UCSD-AML1 (cell line): ENCODE measurements at regions not wholly inside any gene's neighbourhood (a gene's known extent, or its start where the extent isn't known, plus 50 kb on each side); places are given as distances from the start of the nearest gene placed in this dataset.
"Not testable (repeated sequence)": the region's sequence is repeated elsewhere in the genome, so short reads cannot be mapped to it uniquely, and the experiment has no call there.

Experiments
- DNase-seq: peaks from one replicate; lab custom pipeline; 2025; ENCODE audit not compliant: unreplicated experiment; lab: John Stamatoyannopoulos, UW

DNA sequence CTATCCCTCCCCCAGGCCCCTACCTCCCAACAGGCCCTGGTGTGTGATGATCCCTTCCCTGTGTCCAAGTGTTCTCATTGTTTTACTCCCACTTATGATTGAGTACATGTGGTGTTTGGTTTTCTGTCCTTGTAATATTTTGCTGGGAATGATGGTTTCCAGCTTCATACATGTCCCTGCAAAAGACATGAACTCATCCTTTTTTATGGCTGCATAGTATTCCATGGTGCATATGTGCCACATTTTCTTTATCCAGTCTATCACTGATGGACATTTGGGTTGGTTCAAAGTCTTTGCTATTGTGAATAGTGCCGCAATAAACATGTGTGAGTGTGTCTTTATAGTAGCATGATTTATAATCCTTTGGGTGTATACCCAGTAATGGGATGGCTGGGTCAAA lies 151.7 kb downstream of the VSIG4 start:
- not testable (repeated sequence) for DNase-seq

DNA sequence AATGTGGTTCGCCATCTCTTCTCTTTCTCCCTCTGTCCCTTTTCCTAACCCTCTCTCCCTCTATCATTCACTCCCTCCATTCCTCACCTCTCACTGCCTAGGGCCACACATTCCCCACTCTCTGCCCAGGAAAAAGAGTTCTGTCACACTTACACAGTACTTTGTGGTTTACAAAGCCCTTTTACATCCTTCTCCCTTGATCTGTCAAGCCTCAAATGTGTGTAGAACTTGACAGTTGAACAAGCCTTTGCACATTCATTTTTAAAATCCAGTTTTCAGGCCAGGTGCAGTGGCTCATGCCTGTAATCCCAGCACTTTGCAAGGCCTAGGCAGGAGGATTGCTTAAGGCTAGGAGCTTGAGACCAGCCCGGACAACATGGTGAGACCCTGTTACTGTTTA lies 156.3 kb downstream of the VSIG4 start:
- no peak for DNase-seq

DNA sequence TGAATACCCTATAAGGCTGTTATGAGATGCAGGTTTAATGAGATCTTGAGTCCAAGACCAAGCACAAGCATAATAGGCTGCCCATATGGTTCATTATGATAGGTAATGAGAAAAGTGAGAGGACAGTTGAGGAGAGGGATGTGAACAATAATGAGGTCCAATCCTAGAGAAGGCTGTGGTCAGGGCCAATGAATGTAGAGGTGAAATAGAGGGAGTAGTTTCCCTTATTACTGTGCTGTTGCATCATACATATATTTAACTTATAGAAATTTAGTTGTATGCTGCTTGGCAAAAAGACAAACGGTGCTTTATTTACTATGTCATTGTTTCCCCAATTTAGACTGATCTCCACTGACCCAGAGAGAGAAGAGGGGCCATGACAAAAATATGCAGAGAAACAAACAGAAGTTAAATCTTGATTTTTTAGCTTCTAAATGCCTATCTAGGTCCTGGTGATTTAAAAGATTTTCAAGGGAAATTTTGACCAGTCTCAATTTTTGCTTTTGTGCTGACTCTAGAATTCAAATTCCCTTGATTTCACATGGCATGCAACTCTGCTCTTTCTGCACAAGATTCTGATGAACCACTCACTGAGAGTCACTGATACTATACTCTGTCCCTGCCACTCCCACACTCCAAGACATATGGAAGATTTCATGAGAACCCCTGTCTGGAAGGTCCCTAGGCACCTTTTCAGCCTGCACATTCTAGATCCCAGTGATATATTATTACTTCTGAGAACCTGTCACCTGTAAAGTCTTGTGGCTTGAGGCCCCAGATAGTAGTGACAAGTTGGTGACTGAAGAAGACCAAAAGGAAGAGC lies 159.7 kb downstream of the VSIG4 start:
- DNase-seq = no peak

DNA sequence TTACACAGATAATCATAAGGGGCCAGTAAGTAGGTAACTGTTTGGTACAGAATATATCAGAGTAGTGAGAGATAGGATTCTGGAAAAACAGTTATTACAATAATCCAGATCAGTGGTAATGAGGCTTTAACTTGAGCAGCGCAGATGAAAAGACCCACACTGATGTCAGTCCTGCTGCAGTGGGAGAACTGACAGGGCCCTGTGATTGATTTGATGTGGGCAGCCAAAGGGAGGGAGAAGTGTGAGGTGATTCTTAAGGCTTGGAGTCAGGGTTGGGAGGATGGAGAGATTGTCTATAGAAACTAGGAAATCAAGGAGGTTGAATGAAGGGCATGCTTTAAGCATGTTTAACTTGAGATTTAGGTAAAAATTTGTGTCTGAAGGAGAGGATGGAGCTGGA lies 161.4 kb downstream of the VSIG4 start:
- DNase-seq = no peak

DNA sequence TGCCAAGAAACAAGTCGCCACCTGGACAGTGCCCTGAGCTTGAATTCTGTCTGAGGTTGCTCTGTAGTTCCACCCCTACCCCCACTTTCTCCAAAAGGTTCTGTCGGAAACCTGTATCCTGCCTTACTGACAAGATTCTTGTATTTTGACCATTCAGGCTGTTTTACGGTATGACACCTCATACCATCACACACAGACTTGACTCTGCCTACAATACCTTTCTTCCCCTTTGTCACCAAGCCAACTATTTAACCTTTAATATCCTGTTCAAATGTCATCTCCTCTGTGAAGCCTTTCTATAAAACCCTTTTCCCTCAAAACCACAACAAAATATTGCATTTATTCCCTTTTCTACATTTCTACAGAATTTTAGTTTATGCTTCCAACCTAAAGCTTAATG lies 161.9 kb downstream of the VSIG4 start:
- DNase-seq = no peak

DNA sequence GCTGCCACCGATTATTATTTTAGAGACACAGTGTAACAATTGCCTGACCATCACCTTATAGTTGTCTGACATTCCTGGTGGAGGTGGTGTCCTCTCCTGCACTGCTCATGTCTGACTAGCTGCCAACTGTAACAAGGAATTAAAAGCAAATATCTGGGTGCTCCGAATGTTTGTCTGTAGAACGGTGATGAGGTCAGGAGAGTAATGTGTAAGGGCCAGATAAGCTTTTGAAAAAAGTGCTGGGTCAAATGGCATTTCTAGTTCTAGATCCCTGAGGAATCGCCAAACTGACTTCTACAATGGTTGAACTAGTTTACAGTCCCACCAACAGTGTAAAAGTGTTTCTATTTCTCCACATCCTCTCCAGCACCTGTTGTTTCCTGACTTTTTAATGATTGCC lies 164.3 kb downstream of the VSIG4 start:
- DNase-seq = not testable (repeated sequence)

DNA sequence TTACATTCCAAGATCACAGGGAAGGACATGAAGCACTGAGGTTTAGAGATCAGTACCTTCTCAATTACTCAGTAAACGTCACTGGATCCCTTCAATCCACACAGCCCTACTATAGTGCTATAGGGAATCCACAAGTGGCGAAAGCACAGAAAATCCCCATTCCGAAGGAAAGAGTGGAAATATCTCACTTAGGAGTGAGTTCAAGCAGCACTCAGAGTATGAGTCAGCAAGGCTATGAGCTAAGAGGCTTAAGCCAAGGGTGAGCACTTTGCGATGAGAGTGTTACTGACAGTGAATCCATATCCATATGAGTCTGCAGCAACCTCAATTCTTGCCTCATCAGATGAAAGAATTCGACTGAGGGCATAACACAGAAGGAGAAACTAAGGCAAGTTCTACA lies 165.1 kb downstream of the VSIG4 start:
- no peak for DNase-seq

DNA sequence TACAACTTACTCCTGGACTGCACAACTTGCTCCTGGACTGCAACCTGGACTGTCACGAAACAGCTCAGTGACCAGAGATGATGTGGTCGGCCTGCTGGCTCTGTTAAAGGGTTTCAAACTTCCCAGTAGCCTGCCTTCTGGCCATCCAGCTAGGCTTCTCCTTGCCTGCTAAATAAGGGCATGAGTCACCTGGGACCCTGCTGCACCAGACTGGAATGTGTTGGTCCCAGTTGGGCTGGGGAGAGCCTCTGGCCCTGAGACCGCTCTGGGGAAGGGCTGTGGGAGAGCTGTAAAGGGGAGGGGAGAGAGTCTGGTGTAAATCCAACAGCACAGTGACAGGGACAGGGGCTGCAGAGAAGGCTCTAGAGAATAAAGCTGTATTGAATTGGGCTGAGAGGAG lies 165.8 kb downstream of the VSIG4 start:
- no peak for DNase-seq

DNA sequence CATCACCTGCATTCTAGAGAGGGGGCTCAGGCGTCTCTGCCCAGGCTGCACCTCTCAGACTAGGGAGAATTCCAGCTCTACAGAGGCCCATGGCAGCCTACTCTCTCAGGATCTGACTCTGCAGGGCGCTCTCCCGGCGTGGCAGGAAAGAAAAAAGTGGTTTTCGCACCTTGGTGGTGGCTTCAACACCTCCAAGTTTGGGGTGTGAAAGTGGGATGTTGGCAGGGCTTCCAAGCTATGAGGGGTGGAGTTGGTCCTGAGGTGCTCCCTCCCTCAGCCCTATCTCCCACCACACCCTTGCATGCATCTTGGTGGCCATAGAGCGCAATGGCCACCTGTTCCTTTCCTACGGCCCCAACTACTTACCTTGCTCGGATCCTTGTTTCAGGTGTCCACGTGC lies 166.5 kb downstream of the VSIG4 start:
- no peak for DNase-seq

DNA sequence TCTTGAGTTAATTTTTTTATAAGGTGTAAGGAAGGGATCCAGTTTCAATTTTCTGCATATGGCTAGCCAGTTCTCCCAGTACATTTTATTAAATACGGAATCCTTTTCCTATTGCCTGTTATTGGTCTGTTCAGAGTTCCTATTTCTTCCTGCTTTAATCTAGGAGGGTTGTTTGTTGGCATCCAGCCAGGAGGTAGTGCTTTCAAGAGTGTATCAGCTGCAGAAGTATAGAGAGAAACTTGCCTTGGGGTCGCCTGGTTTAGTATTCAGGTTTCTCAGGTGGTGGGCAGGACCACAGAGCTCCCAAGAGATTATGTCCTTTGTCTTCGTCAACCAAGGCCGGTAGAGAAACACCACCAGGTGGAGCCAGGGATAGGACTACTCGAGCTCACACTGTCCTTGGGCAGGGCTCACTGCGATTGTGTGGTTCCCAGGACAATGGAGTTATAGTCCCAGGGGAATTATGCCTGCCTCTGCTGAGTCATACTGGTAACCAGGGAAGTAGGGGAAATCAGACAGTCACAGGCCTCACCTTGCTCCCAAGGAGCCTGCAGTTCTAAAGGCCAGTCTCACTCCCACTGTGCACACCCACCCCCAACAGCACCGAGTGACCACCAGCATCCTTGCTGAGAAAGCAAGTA lies 168.1 kb downstream of the VSIG4 start:
- peak; percentile 29 for DNase-seq

DNA sequence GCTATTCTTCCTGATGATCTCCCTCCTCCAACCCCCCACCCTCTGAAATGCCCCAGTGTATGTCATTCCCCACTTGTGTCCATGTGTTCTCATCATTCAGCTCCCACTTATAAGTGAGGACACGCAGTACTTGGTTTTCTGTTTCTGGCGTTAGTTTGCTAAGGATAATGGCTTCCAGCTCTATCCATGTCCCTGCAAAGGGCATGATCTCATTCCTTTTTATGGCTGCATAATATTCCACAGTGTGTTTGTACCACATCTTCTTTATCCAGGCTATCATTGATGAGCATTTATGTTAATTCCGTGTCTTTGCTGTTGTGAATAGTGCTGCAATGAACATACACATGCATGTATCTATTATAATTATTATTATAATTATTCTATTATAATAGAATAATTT lies 169.3 kb downstream of the VSIG4 start:
- DNase-seq = not testable (repeated sequence)

DNA sequence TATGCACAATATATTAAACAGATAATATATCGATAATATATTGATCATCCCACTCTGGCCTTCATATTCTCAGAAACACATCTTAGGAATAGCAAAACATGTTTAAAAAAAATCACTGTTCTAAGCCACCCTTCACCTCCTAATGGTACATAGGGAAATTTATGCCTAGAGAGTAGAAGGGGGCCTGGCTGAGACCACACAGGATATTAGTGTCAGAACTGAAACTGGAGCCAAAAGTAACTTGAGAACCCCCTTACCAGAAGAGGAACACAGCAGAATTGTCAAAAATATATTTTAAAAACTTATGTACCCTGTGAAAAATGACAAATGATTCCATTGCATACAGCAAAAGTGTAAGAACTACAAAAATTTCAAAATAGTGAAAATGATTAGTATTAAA lies 173.1 kb downstream of the VSIG4 start:
- DNase-seq = no peak

DNA sequence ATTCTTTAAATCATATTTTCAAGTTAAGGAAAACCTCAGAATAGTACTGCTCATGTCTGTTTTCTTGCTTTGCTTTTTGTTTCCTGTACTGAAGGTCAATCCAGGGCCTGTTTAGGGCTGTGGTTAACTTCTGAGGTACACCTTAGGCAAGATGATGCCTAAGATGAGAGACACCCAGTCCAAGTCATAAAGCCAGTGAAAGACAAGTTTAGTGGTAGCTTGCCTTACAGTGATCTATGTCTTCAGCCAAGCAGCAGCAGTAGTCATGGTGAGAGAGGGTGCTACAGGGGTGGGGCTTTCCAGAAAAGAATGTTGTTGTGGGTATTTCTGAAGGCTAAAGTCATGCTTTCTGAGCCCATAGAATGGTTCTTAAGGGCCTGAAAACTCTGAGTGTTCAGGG lies 173.7 kb downstream of the VSIG4 start:
- DNase-seq = no peak

DNA sequence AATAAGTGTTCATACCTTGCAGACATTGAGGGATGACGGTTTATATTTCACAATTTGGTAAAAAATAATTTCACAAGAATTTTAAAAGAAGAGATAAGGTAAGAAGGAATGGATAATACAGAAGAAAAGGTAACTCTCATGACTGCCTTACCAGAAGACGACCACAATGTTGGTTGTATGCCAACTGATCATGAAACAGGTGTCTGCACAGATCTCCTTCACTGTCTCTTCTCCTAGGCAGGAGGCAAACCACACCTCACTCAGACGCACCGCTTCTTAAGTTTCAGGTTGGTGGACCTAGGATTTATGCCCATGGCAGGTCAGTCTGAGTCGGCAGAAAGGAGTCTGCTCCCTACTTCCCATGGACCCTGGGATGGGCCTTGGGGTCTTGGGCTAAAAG lies 177.2 kb downstream of the VSIG4 start:
- DNase-seq = no peak

DNA sequence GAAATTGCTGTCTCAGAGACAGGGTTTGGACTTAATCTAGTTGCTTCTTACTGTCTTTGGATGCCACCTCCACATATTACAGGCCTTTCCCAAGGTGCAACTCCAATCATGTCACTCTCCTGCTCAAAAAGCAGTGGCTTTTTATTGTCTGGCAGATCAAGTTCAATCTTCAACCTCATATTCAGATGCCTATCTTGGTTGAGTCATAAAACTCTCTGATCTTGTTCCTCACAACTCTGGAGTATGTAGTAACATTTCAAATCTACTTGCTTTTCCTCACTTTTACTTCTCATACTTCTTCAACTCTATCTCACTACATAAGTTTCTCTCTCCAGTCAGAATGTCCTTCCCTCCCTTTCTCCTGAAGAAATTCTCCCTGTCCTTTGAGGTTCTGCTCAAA lies 180.6 kb downstream of the VSIG4 start:
- DNase-seq = no peak

DNA sequence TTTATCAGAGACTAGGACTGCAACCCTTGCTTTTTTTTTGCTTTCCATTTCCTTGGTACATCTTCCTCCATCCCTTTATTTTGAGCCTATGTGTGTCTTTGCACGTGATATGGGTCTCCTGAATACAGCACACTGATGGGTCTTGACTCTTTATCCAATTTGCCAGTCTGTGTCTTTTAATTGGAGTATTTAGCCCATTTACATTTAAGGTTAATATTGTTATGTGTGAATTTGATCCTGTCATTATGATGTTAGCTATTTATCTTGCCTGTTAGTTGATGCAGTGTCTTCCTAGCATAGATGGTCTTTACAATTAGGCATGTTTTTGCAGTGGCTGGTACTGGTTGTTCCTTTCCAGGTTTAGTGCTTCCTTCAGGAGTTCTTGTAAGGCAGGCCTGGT lies 185.4 kb downstream of the VSIG4 start:
- not testable (repeated sequence) for DNase-seq

DNA sequence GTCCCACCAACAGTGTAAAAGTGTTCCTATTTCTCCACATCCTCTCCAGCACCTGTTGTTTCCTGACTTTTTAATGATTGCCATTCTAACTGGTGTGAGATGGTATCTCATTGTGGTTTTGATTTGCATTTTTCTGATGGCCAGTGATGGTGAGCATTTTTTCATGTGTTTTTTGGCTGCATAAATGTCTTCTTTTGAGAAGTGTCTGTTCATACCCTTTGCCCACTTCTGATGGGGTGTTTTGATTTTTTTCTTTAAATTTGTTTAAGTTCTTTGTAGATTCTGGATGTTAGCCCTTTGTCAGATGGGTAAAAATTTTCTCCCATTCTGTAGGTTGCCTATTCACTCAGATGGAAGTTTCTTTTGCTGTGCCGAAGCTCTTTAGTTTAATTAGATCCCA lies 183.9 kb downstream of the MSN start:
- not testable (repeated sequence) for DNase-seq

DNA sequence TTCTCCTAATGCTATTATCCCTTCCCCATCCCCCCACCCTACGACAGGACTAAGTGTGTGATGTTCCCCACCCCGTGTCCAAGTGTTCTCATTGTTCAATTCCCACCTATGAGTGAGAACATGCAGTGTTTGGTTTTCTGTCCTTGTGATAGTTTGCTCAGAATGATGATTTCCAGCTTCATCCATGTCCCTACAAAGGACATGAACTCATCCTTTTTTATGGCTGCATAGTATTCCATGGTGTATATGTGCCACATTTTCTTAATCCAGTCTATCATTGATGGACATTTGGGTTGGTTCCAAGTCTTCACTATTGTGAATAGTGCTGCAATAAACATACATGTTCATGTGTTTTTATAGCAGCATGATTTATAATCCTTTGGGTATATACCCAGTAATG lies 183.4 kb downstream of the MSN start:
- not testable (repeated sequence) for DNase-seq

DNA sequence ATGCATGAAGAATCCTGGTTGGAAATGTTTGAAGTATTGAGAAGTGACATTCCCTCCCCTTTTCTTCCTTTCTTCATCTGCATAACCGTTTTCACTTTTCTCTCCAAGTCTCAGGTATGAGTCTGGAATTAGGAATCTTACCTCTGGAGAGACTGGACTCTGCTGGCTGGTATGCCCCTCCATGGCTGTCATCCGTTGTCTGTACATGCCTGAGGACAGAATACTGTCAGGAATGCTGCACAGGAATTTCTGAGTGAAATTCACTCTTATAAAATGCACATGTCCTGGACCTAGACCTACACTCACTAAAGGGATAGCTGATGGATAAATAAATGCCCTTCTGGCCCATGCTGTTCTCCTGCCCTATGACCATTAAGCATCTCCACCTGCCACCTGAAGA lies 179.5 kb downstream of the MSN start:
- DNase-seq = no peak

DNA sequence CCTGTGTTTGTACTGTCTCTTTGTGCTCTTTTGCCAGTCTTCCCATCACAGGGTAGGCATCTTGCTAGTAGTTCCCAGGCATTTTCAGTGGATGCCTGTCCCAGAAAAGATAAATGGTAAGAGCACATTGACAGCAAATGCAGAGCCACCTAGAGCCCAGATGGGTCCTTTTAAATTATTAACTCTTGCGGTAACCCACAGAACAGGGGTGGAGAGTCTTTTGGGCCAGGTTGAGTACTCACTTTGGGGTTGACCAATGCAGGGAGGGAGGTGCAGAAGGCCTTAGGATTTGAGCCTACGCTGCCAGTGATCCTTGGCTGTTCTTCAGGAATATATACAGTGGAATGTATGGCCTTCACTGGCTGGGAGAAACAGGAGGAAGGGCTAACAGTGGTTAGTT lies 173.8 kb downstream of the MSN start:
- DNase-seq = no peak

DNA sequence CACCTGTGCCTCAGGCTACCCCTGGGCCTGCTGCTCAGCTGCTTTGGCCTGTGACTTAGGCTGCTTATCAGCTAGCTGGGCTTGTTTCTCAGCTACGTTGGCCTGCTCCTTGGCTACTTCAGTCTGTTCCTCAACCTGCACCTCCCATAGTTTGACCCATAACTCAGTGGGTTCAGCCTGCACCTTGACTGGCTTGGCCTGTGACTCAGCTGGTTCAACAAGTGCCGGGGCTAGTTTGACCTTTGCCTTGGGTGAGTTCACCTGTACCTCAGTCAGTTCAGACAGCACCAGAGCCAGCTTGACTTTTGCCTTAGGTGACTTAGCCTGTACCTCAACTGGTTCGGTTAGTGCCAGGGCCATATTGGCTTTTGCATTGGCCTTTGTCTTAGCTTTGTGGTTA lies 171.2 kb downstream of the MSN start:
- no peak for DNase-seq

DNA sequence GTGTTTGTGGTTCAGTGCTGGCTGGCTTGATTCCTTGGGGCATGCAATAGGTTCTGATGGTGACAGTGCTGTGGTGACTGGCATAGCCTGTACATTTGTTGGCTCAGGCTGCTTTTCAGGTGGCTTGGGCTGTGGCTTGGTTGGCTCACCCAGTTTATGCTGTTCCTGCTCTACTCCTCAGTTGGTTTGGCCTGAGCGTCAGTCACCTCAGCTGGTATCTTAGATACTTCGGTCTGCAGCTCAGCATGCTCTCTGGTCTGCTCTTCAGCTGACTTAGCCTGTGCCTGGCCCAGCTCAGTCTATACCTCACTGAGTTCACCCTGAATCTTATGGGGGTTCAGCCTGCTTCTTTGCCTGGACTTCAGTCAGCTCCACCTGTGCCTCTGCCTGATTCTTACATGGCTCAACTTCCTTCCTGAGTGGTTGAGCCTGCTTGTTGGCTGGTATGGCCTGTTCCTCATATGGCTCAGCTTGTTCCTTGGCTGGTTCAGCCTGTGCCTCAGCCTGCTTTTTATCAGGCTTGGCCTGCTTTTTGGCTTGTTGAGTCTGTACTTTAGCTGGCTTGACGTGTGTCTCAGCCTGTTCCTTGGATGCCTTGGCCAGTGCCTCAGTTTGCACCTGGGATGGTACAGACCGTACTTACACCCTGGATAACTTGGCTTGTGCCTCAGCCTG lies 170.6 kb downstream of the MSN start:
- no peak for DNase-seq
